ENCODE measurements at regions not wholly inside any gene's neighbourhood (a gene's known extent, or its start where the extent isn't known, plus 50 kb on each side); places are given as distances from the start of the nearest gene placed in this dataset.

DNA sequence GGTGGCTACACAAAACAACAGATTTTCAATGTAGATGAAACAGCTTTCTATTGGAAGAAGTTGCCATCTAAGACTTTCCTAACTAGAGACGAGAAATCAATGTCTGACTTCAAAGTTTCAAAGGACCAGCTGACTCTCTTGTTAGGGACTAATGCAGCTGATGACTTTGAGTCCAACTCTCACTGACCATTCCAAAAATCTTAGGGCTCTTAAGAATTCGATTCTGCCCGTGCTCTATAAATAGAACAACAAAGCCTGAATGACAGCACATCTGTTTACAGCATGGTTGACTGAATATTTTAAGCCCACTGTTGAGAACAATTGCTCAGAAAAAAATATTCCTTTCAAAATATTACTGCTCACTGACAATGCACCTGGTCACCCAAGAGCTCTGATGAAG, 202.4 kb upstream of the PRICKLE2 start:
- no peaks in the 10 kb centered on the region for H3K36me3 ChIP-seq (replicated peaks in 1 of 2; ENCODE audit: control insufficient read depth in 1 of 2, insufficient read depth in 2 of 2, low read length in 2 of 2)
- TF ChIP-seq, protein P1, sequence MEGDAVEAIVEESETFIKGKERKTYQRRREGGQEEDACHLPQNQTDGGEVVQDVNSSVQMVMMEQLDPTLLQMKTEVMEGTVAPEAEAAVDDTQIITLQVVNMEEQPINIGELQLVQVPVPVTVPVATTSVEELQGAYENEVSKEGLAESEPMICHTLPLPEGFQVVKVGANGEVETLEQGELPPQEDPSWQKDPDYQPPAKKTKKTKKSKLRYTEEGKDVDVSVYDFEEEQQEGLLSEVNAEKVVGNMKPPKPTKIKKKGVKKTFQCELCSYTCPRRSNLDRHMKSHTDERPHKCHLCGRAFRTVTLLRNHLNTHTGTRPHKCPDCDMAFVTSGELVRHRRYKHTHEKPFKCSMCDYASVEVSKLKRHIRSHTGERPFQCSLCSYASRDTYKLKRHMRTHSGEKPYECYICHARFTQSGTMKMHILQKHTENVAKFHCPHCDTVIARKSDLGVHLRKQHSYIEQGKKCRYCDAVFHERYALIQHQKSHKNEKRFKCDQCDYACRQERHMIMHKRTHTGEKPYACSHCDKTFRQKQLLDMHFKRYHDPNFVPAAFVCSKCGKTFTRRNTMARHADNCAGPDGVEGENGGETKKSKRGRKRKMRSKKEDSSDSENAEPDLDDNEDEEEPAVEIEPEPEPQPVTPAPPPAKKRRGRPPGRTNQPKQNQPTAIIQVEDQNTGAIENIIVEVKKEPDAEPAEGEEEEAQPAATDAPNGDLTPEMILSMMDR (IDR thresholded peaks at IDR 0.05): no peak
- no peaks in the 10 kb centered on the region for H3K4me1 Mint-ChIP-seq
- H3K4me3 ChIP-seq (replicated peaks in 1 of 3; ENCODE audit: low read depth in 2 of 3, low read length in 3 of 3): no peak overlapping the region
- 83% methylated on average over 1 of the region's 3 CpGs for WGBS (ENCODE audit: insufficient coverage)
- no peak overlapping the region for H3K4me2 ChIP-seq (replicated peaks; ENCODE audit: extremely low read depth, low read length, poor library complexity, severe bottlenecking)
- no peaks in the 10 kb centered on the region for H3K79me2 ChIP-seq (ENCODE audit: insufficient read depth, low read length)
- no peak overlapping the region for H3K9ac ChIP-seq (ENCODE audit: insufficient read depth, low read length, poor library complexity, severe bottlenecking)
- H3K4me3 Mint-ChIP-seq: no peak overlapping the region
- H3K27me3 ChIP-seq (ENCODE audit: control insufficient read depth in 2 of 2, insufficient read depth in 2 of 2, low read length in 2 of 2): no peaks in the 10 kb centered on the region
- no peaks in the 10 kb centered on the region for H3K36me3 Mint-ChIP-seq
- H3K27ac Mint-ChIP-seq: no peak overlapping the region
- DNase-seq: no peak
- no peaks in the 10 kb centered on the region for H3K9me3 ChIP-seq (replicated peaks in 1 of 2; ENCODE audit: control insufficient read depth in 1 of 2, insufficient read depth in 1 of 2, low read length in 2 of 2)
- H3K27ac ChIP-seq (ENCODE audit: low read depth in 1 of 2, low read length in 2 of 2): no peak overlapping the region
- peaks cover 0 to 6% (median 0%) of the 10 kb centered on the region in 7 donors for H3K9me3 Mint-ChIP-seq
- H3K27me3 Mint-ChIP-seq (ENCODE audit: low read depth in 3 of 3): no peaks in the 10 kb centered on the region
- no peaks in the 10 kb centered on the region for H3K4me1 ChIP-seq (ENCODE audit: control insufficient read depth in 1 of 2, insufficient read depth in 2 of 2, low read length in 2 of 2)
- intact Hi-C loops (cut with micrococcal nuclease): no loop called here
- no peak overlapping the region for H2AFZ ChIP-seq (ENCODE audit: insufficient read depth, low read depth, low read length, poor library complexity, severe bottlenecking)
- H4K20me1 ChIP-seq (ENCODE audit: insufficient read depth, low read length): no peaks in the 10 kb centered on the region

DNA sequence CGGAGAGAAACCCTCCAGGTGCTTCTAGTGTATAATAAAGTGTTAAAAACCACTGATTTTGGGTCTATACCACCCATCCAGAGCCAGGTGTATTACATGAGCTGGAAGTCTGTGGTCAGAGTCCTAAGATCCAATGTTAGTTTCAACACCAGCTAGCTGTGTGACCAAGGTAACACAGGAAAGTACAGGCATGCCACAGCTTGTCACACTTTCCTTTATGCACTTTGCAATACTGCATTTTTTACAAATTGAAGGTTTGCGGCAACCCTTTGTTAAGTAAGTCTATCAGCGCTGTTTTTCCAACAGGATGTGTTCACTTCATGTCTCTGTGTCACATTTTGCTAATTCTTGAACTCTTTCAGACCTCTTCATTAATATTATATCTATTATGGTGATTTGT, 201.3 kb upstream of the PRICKLE2 start:
- intact Hi-C loops (cut with micrococcal nuclease): no loop called here
- no peak overlapping the region for H3K4me2 ChIP-seq (replicated peaks; ENCODE audit: extremely low read depth, low read length, poor library complexity, severe bottlenecking)
- H3K36me3 ChIP-seq (replicated peaks in 1 of 2; ENCODE audit: control insufficient read depth in 1 of 2, insufficient read depth in 2 of 2, low read length in 2 of 2): no peaks in the 10 kb centered on the region
- no peaks in the 10 kb centered on the region for H3K27me3 ChIP-seq (ENCODE audit: control insufficient read depth in 2 of 2, insufficient read depth in 2 of 2, low read length in 2 of 2)
- no peak overlapping the region for H2AFZ ChIP-seq (ENCODE audit: insufficient read depth, low read depth, low read length, poor library complexity, severe bottlenecking)
- no peaks in the 10 kb centered on the region for H3K4me1 ChIP-seq (ENCODE audit: control insufficient read depth in 1 of 2, insufficient read depth in 2 of 2, low read length in 2 of 2)
- Mint-ChIP-seq H3K36me3 (no peaks in the 10 kb centered on the region), H3K4me3 (no peak overlapping the region), H3K4me1 (no peaks in the 10 kb centered on the region), H3K27ac (no peak overlapping the region), H3K27me3 (ENCODE audit: low read depth in 3 of 3) (no peaks in the 10 kb centered on the region), H3K9me3 (peaks cover 0 to 3% (median 0%) of the 10 kb centered on the region in 7 donors)
- no peak overlapping the region for H3K9ac ChIP-seq (ENCODE audit: insufficient read depth, low read length, poor library complexity, severe bottlenecking)
- no peaks in the 10 kb centered on the region for H4K20me1 ChIP-seq (ENCODE audit: insufficient read depth, low read length)
- no peaks in the 10 kb centered on the region for H3K9me3 ChIP-seq (replicated peaks in 1 of 2; ENCODE audit: control insufficient read depth in 1 of 2, insufficient read depth in 1 of 2, low read length in 2 of 2)
- no peaks in the 10 kb centered on the region for H3K79me2 ChIP-seq (ENCODE audit: insufficient read depth, low read length)
- DNase-seq: no peak
- 100% methylated on average over 1 of the region's 3 CpGs for WGBS (ENCODE audit: insufficient coverage)
- H3K4me3 ChIP-seq (replicated peaks in 1 of 3; ENCODE audit: low read depth in 2 of 3, low read length in 3 of 3): no peak overlapping the region
- no peak overlapping the region for H3K27ac ChIP-seq (ENCODE audit: low read depth in 1 of 2, low read length in 2 of 2)
- TF ChIP-seq, protein P1 (IDR thresholded peaks at IDR 0.05): no peak

Measured in CD14-positive monocyte (primary cell).